ENCODE measurements at regions not wholly inside any gene's neighbourhood (a gene's known extent, or its start where the extent isn't known, plus 50 kb on each side); places are given as distances from the start of the nearest gene placed in this dataset.

DNA sequence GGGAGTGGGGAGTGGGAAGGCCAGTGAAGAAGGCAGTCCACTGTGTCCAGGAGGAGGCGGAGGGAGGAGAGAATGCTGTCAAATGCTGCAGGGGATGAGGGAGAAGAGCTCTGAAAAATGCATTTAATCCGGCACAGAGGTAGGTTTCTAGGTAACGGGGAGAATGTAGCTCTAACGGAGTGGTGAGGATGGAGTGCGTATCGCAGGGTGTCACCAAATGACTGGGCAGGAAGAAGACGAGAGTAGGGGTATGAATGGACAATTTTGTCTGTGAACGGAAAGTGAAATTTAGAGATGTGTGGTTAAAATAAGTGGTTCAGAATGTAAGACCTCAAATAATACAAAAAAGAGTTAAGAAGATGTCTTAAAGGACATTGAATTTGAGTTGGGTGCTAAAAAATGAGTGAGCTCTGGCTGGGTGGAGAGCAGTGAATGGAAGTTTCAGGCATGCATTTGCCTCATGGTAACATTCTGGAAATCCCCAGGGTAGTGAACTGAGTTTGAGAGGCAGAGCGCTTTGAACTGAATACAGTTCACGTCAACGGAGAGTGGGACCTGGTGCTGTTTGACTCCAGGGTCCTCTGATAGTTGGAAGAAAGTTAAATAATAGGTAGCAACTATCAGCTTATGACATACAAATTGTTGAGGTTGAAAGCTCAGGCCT is 81.3 kb upstream of the CADM1 start:
- Histone ChIP-seq H3K9me3 (peaks cover 0 to 7% (median 3%) of the 10 kb centered on the region in 4 donors), H3K36me3 (no peaks in the 10 kb centered on the region)
- no peak for TF ChIP-seq CTCF (IDR thresholded peaks at IDR 0.05)

DNA sequence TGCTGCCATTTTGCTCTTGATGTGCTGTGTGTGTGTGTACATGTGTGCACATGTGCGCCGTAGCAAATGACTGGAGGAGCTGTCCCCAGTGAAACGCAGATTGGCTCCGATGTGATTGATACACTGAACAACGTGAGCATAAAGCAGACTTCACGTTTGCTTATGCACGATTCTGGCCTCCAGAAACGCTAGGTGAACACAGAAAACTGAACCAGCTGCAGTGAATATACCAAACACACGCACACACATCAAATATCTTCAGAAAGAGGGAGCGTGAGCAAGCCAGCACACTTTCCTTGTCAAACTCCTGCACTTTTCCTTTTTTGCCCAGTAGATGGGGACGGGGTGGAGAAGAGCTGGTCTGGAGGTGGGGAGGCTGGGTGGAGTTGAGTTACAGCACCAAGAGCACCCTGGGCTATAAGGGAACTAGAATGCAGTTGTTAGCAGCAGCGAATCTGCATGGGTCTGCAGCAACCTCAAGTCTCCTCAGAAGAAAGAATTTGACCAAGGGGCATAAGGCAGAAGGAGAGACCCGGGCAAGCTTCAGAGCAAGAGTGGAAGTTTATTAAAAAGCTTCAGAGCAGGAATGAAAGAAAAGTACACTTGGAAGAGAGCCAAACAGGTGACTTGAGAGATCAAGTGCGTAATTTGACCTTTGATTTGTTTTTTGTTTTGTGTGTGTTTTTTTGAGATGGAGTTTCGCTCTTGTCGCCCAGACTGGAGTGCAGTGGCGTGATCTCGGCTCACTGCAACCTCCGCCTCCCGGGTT is 77.8 kb upstream of the CADM1 start:
- ATAC-seq (ENCODE audit: low FRiP score in 2 of 2) = peak in 1 of 2 donors; percentile 16
- TF ChIP-seq POLR2A (IDR thresholded peaks at IDR 0.05) (no peak), EP300 (IDR thresholded peaks at IDR 0.05) (no peak), POLR2AphosphoS5 (IDR thresholded peaks at IDR 0.05) (no peak), CTCF (IDR thresholded peaks at IDR 0.05) (no peak)
- 68 to 76% methylated on average over 20 of the region's 20 CpGs for WGBS, 2 donors
- H3K27me3 ChIP-seq = no peaks in the 10 kb centered on the region
- H3K27ac ChIP-seq = no peak overlapping the region
- no peak for DNase-seq
- H3K4me1 ChIP-seq = peaks cover 0 to 14% (median 5%) of the 10 kb centered on the region in 4 donors
- no peaks in the 10 kb centered on the region for H3K36me3 ChIP-seq
- no peaks in the 10 kb centered on the region for H3K9me3 ChIP-seq
- no peak overlapping the region for H3K4me3 ChIP-seq

More for the DNA sequence above, 81.3 kb upstream of the CADM1 start:
- H3K4me3 ChIP-seq = no peak overlapping the region
- peaks cover 0 to 14% (median 5%) of the 10 kb centered on the region in 4 donors for H3K4me1 ChIP-seq
- WGBS, 2 donors = 87 to 97% methylated on average over 11 of the region's 11 CpGs
- H3K27ac ChIP-seq = no peak overlapping the region
- ATAC-seq (ENCODE audit: low FRiP score in 2 of 2) = no peak
- DNase-seq = no peak
- H3K27me3 ChIP-seq = no peaks in the 10 kb centered on the region

DNA sequence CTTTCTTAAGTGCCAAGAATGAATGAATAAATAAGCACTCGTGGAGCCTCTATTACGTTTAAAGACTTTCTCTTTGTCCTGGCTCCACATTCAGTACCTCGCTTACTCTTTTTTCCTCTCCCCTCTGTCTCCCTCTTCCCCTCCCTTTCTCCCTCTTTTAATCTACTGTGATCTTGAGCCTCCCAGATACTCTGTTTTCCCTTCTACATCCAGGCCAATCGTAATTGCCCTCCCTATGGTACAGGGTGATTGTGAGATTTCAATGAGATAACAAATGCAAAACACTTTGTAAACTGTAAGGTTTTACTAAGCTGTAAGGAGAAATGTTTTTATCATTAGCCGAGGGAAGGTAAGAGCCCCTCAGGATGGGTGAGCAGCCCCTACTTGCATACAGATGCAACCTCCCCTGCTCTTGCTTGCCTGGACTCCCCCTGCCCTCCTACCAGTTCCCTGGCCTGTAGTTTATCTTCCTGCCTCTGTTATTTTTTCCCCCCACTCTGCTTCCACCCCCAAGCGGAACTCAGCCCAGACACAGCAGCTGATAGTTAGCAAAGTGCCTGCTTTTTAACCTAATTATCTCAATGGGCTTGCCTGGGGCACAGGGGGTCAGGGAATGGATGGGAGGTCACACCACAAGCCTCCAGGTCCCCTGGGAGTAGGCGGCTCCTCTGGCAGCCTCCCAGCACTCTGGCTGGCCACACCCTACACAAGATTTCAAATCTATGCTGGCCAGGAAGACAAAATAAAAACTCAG is 76.9 kb upstream of the CADM1 start:
- H3K36me3 ChIP-seq = no peaks in the 10 kb centered on the region
- H3K27ac ChIP-seq = no peak overlapping the region
- H3K9me3 ChIP-seq = no peaks in the 10 kb centered on the region
- 45 to 50% methylated on average over 7 of the region's 7 CpGs for WGBS, 2 donors
- DNase-seq (peak in 1 of 2 donors; percentile 25), ATAC-seq (ENCODE audit: low FRiP score in 2 of 2) (peak in 1 of 2 donors; percentile 45)
- no peaks in the 10 kb centered on the region for H3K27me3 ChIP-seq
- H3K4me3 ChIP-seq = no peak overlapping the region
- H3K4me1 ChIP-seq = peaks cover 0 to 14% (median 5%) of the 10 kb centered on the region in 4 donors
- TF ChIP-seq CTCF (IDR thresholded peaks at IDR 0.05) (no peak), POLR2A (IDR thresholded peaks at IDR 0.05) (no peak), EP300 (IDR thresholded peaks at IDR 0.05) (no peak), POLR2AphosphoS5 (IDR thresholded peaks at IDR 0.05) (no peak)

DNA sequence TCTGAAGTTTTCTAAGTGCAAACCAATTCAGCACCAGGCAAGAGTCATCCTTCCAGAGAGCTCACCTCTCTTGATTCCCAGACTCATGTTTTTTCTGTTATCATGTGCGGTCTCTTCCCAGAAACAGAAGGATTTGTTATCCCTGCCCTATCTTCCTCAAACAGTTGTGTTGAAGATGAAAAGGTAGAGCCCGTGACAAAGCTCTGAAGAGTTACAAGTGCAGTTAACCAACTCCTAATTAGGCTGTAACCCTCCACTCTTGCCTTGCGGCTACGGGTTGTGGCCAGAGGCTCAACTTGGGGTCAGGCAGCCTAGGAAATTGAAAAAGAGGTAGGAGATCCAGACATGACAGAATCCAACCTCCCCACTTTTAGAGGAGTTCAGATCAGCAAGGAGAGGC is 76.2 kb upstream of the CADM1 start:
- no peaks in the 10 kb centered on the region for H3K9me3 ChIP-seq
- TF ChIP-seq EP300 (IDR thresholded peaks at IDR 0.05) (no peak), POLR2A (IDR thresholded peaks at IDR 0.05) (no peak), POLR2AphosphoS5 (IDR thresholded peaks at IDR 0.05) (no peak), CTCF (IDR thresholded peaks at IDR 0.05) (no peak)
- no peak for ATAC-seq (ENCODE audit: low FRiP score in 2 of 2)
- no peaks in the 10 kb centered on the region for H3K27me3 ChIP-seq
- H3K36me3 ChIP-seq = no peaks in the 10 kb centered on the region
- H3K4me3 ChIP-seq = no peak overlapping the region
- 84 to 90% methylated on average over 4 of the region's 4 CpGs for WGBS, 2 donors
- H3K27ac ChIP-seq = no peak overlapping the region
- peaks cover 0 to 14% (median 5%) of the 10 kb centered on the region in 4 donors for H3K4me1 ChIP-seq
- no peak for DNase-seq
